Fibroblast of the aortic adventitia (primary cell): ENCODE measurements at regions not wholly inside any gene's neighbourhood (a gene's known extent, or its start where the extent isn't known, plus 50 kb on each side); places are given as distances from the start of the nearest gene placed in this dataset.

Experiments used
- DNase-seq: peaks from one replicate; pipeline ENCODE4 v3.0.0-alpha.2; 2010; ENCODE audit warnings: low read depth
- H3K4me3 ChIP-seq: 2 replicates; pipeline ENCODE4 v1.5.1; 2011; ENCODE audit warnings: low read depth, mild to moderate bottlenecking, control low read depth, low read length, moderate library complexity
- TF ChIP-seq, protein P1 (sequence below): IDR thresholded peaks from 2 replicates; pipeline ENCODE4 v1.5.1; 2011; ENCODE audit warnings: mild to moderate bottlenecking, low read length, control low read depth, inconsistent platforms; ENCODE audit not compliant: insufficient read depth

- no peak for DNase-seq
- H3K4me3 ChIP-seq, result no peak overlapping the region
- TF ChIP-seq, protein P1, sequence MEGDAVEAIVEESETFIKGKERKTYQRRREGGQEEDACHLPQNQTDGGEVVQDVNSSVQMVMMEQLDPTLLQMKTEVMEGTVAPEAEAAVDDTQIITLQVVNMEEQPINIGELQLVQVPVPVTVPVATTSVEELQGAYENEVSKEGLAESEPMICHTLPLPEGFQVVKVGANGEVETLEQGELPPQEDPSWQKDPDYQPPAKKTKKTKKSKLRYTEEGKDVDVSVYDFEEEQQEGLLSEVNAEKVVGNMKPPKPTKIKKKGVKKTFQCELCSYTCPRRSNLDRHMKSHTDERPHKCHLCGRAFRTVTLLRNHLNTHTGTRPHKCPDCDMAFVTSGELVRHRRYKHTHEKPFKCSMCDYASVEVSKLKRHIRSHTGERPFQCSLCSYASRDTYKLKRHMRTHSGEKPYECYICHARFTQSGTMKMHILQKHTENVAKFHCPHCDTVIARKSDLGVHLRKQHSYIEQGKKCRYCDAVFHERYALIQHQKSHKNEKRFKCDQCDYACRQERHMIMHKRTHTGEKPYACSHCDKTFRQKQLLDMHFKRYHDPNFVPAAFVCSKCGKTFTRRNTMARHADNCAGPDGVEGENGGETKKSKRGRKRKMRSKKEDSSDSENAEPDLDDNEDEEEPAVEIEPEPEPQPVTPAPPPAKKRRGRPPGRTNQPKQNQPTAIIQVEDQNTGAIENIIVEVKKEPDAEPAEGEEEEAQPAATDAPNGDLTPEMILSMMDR, result no peak
These were observed 440.0 kb downstream of the PCDH7 start for GRCh38 chr4:31160146-31160545.

DNA sequence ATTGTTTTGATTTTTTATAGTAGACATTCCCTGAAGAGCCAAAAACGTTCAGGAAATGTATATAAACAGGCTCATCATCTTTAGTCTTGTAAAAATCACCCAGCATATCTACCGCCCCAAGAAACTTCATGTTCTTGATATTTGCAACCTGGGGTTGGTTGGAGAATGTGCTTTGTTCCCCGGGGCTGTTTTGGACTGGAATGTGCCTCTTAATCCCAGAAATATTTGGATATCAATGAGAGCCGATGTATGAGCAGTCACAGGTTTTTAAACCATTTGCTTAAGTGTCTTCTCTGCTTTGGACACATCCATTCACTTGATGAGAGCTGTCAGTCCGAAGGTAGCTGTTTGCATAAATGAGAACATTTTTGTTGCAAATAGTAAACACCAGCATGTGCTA is 449.7 kb downstream of the PCDH7 start:
- no peak for DNase-seq
- TF ChIP-seq, protein P1, result no peak
- H3K4me3 ChIP-seq, result no peak overlapping the region

- TF ChIP-seq, protein P1, result no peak
- DNase-seq, result no peak
- H3K4me3 ChIP-seq, result no peak overlapping the region
These were observed 451.2 kb downstream of the PCDH7 start for GRCh38 chr4:31171362-31171761.

- H3K4me3 ChIP-seq, result no peak overlapping the region
- DNase-seq, result peak; percentile 2
- TF ChIP-seq, protein P1, result no peak
These were observed 455.2 kb downstream of the PCDH7 start for GRCh38 chr4:31175242-31175910.

DNA sequence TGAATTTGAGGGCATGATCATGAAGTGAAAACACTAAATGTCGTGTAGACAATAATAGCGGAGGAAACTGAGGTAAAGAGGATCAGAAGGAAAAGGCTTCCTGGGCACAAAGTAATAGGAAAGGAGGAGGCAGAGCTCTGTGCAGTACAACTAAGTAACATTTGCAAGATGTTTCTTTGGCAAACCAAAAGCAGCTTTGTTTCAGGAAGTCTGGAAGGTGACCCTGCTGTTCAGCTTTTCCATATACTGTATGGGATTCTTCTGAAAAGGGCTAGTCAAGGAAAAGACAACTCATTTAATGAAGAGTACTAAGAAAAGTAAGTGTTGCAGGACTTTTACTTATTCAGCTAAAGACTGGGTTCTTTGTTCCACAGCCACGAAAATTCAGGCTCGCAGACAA is 463.1 kb downstream of the PCDH7 start:
- TF ChIP-seq, protein P1, result no peak
- no peak for DNase-seq
- H3K4me3 ChIP-seq, result no peak overlapping the region

DNA sequence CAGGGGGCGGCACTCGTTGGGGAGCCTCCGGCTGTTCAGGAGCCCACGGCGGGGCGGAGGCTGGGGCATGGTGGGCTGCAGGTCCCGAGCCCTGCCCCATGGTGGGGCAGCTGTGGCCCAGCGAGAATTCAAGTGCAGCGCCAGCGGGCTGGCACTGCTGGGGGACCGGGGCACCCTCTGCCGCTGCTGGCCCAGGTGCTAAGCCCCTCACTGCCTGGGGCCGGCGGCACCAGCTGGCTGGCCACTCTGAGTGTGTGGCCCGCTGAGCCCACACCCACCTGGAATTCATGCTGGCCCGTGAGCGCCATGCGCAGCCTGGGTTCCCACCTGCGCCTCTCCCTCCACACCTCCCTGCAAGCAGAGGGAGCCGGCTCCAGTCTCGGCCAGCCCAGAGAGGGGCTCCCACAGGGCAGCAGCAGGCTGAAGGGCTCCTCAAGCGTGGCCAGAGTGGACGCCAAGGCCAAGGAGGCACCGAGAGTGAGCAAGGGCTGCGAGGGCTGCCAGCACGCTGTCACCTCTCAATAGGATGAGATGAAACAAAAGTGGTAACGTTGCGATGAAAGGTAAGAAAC is 464.9 kb downstream of the PCDH7 start:
- no peak overlapping the region for H3K4me3 ChIP-seq
- TF ChIP-seq, protein P1, result no peak
- no peak for DNase-seq
